ENCODE measurements at regions not wholly inside any gene's neighbourhood (a gene's known extent, or its start where the extent isn't known, plus 50 kb on each side); places are given as distances from the start of the nearest gene placed in this dataset.

DNA sequence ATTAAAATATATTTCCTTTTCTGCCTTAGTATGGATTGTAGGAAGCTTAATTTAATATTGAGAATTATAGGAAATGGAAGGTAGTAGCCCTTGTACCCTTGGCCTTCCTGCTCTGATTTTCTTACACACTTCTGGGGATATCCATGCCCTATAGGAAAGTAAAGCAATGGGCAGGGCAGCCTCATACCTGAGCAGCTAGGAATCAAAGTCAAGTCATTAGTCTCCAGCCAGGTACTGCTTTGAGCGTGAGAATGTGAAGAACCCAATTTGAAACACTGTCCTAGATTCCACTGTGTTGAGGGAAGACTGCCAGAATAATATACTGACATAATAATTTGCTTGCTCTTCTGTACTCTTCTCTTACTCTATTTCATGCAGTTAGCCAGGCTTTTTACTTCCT, 51.0 kb upstream of the L3MBTL3 start:
- no peak for DNase-seq

DNA sequence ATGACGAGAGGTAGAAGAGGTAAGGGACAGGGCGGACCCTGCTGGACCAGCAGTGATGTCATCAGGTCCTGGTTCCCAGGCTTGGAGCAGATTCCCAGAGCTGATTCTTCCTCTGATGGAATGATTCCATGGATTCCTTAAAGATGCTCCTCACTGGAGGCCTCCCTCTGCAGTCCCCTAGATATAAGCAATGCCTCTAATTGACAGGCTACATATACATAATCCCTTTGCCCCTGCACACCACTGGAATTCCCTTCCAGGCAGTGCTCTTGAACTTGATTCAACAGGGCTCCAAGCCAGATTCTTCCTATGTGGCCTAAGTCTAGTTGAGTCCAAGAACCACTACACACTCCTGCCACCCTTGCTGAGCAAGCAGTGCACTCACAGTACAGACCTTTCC, 52.3 kb upstream of the L3MBTL3 start:
- DNase-seq, result no peak

DNA sequence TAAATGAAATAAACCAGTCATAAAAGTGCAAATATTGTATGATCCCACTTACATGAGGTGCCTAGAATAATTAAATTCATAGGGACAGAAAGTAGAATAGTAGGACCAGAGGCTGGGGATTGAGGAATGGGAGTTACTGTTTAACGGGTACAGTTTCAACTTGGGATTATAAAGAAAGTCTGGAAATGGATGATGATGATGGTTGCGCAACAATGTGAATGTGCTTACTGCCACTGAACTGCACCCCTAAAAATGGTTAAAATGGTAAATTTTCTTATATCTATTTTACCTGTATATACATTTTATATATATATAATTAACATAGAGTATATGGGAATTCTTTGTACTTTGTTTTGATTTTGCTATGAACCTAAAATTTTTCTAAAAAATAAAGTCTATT, 53.3 kb upstream of the L3MBTL3 start:
- DNase-seq, result no peak

DNA sequence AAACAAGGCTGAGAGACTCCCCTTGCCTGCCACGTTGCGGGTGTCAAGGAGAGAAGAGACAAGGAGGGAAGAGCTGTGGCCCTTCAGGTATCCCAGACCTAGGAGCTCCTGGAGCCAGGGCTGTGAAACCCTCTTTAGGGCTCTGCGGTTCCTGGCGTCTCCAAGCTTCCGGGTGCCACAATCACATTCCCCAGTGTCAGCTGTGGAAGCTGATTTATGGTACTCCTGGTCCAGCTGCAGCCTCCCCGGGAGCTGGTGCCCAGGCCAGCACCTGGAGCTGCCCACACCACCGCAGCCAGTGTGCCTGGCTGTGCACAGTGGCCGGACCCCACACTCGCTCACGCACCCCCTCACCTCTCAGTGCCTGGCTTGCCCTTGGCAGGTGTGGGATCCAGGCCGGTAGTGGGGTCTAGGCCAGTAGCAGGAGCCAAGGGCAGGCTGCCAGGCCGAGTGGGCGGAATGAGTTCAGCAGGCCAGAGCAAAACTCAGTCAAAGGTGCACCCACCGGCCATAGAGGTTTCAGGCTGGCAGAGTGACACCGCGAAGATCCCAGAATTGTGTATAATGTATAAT, 58.9 kb upstream of the L3MBTL3 start:
- no peak for DNase-seq

DNA sequence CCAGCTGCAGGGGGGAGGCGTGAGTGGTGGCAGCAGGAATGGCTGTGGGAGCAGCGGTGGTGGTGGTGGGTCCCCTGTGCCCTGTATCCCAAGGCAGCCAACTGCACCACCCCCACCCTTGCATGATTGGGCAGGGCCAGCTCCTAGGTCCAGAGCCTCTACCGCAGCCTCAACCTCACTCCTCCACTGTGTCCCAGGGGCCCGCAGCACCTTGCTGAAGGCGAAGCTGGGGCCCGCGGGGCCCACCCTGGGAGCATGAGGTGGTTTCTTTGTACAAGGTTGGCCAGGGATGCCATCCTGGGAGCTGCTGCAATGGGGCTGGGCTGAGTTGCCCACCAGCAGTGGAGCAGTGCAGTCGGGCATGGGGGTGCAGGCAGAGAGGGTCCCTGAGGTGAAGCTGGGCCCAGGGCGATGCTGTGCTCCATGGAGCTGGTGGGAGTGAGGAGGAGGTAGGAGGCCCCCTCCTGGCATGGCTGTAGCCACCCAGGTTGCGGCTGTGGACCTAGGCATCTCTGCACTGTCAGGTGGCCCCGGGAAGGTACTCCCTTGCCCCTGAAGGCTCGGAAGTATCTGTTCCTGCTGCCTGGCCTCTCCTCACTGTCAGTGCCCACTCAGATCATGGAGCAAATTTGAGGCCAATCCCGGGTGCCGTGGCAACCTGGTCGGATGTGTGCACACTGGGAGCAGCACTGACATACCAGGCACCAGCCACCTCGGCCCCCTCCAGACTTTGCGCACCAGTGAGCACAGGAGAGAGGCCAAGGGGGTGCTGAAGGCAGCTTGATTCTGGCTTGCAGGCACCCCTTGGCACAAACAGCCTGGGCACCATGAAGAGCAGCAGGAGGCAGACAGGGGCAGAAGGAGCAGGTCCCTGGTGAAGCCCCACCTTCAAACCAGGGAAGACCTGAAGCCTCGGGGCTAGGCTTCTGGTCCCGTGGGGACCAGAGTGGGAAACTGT, 60.2 kb upstream of the L3MBTL3 start:
- DNase-seq, result no peak

DNA sequence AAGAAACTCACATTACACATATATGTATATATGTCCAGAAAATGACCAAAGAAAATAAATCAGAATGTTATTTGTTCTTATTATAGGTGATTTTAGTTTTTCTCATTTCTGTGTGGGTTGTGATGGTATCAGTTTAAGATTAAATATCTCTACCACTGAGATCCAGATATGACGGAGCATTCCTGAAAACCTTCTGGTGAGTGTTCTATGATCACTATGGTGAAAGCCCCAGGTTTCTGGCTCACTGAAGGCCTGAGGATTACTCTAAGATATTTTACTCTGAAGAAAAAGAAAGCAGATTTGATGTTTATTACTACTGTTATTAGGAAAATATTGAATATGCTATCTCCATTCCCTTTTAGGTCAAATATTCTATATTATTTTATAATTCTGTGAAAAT, 62.8 kb upstream of the L3MBTL3 start:
- no peak for DNase-seq

DNA sequence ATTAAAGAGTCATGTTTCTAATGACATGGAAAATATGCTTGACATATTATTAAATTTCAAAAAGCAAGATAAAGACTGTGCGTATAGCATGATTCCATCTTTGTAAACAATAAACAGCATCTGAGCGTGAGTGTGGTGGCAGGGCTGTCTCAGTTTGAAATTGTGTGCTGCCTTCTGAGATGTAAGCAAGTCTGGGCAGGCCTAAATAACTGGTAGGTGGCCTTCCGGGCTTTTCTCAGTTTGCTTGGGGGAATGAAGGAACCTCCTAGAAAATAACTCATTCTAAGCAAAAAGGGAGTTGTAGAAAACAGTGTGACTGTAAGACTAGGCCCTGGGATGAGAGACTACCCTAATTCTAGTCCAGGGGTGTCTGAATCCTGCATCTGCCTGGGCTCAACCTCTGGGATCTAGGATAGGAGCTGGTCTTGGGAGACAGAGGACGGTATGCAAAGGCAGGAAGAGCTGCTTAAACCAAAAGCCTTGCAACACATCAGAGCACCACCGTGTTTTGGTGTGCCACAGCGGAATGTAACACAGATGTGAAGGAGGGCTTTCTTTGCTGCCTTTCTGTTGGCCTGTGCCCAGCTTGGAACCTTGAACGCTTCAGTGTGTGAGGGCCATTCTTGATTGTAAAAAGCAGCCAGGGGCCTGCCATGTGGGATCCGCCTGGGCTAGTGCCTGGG, 63.5 kb upstream of the L3MBTL3 start:
- no peak for DNase-seq

DNA sequence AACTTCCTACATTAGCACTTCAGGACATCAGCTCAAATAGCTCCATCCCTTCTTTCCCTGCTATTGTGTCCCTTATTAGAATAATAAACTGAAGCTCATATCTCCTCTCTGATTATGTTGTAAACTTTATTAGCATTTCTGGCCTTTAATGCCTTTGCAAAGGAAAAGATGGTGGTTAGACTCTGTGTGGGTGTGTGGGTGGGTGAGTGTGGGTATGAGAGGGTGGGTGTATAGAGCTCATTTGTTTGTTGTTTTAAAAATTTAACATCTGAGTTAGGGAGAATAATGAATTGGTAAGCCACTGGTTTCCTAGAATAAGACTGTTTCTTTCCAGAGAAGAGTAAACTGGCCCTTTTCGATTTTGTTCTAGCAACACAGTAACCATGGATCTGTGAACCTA, 70.6 kb upstream of the L3MBTL3 start:
- DNase-seq, result no peak

DNA sequence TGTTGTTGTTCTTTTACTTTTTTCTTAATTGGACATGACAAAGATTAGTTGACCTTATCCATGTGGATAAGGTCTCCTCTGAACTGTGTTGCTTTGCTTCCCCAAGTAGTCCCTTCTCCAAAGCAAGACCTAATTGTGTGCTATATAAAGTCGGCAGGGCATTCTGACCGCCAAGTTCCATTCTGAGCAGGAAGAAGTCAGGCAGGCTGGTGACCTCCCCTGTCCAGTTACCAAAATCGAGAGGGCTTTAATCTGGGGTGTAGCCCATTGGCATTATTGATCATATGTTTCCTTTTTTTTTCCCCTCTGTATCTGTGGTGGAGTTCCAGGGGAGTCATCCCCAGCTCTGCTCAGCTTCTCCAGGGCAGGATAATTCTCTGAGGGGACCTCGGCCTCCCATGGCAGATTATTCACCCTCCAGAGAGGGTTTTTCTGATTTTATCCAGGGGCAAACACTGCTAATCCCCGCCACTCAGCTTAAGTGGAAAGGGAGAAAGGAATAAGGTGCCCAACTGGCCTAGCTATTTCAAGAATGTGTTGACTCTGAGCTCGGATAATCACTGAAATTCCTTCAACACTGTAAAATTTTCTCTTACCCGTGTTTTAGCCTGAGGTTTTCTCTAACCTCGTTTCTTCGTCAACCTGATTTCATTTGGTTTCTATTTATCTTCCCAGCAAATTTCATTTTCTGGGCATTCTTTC, 71.8 kb upstream of the L3MBTL3 start:
- no peak for DNase-seq

DNA sequence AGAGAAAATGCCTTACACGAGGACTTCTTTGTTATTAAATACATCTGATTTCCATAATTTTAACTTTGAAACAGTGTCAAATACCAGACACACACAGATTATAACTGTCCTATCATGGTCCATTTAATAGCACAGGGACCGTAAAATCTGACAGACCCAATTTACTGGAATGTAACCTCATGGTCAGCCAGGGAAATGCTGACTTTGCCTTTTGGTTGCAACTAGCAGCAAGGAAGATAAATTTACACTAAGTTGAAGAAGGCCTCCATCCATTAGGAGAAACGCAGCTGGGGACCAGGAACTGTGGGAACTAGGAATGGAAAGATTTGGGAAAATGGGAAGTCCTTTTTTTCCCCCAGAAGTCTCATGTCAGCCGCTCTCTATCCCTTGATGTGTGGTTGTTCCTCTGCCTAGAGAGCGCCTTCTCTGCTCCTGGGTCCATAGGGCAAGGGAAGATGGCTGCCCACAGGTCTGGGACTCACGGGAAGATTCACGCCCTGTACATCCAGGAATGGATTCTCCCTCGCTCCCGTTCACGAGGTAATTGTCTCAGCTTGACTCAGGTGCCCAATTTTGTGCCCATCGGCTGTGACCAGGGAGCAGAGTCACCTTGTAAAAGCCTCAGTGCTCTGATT, 74.6 kb upstream of the L3MBTL3 start:
- no peak for DNase-seq

DNA sequence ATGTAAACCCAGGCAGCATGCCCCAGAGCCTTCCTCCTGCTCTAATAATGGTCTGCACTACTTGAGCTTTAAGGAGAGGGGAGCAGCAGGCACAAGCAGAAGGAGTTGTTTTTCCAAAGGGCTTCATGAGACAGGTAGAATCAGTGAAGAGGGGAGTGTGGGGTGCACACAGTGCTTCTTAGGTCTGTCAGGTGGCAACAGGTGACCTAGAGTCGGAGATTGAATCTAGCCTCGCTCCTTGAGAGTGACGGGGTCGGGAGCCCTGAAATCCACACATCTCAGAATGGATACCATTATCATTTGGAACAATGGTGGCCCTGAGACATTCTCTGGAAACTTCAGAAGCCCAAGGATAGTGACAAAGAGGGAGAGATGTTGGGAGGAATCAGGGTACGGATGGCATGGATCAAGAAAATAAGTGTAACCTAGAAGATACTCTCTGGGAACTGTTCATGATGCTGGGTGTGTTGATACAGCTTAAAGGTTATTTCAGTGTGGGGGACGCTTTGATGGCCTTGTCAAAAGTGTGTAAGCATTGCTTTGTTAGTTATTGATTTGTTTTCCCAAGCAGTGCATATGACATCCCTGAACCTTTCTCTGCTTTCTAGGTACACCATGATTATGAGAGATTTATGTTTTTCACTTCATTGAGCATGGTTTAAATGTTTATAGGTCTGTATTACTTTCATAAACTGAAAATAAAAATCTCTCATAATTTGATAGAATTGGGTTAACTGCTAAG, 77.8 kb upstream of the L3MBTL3 start:
- DNase-seq, result no peak

DNA sequence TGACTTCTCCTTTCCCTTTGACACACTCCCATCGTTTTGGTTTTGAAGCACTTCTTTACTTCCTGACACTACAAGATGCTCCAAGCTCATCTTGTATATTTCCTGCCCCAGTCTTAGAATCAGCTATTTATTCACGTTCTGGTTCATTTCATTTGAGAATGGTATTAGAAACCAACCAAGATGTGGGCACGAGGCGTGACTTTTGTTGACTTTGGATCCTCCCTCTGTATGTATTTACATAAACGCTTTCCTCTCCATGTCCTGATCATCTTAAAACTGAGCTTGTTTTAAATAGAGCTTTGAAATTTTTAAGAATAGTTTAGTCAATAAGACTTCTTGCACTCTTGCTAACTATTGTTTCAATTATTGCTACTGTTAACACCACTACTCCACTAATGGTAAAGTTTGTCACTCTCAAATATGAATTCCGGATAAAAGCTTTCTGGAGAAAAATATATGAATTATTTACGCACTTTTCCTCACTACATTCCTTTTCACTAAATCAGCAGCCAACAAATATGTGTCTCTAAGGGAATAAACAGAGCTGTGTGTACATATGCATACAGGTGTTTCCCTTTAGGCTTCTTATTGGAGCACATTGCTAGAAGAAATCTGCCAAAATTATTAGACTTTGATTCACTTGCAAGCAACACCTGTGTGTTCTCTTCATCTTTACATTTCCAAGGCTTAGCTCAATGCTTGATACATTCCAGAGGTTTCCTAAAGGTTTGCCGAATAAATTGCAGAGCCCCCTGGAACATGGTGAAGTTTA, 77.3 kb upstream of the TMEM244 start:
- no peak for DNase-seq

DNA sequence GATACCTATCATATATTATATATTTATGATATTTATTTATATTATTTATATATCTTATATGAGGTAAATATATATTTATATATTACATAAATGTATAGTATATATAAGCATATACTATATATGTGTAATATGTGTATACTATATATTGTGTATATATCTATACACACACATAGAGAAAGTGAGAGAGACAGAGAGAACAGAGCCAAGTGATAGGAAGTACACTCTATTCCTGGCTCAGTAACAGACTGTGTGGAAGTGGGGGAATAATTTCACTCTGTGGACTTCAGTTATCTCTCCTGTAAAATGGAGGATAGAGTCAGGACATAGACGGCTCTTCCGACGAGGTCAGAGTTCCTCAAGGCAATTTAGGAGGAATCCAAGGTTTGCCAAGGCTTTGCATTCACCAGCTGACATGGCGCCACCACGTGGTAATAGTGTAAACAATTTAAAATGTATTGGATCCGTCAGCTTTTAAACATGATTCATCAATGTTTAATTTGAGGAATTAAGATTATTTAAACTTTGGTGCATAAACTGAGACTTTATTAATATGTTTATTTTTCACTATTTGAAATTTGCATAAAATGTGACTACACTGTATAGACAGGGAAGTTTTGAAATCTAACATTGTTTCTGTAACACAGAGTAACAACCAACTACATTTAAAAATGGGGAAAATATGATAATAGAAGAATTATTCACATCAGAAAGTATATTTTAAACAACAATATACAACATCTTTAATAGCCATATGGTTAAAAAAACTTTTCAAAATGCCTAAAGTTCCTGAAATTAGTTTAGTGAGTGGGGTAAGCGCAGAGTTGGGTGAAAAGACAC, 75.4 kb upstream of the TMEM244 start:
- peak; percentile 60 for DNase-seq

DNA sequence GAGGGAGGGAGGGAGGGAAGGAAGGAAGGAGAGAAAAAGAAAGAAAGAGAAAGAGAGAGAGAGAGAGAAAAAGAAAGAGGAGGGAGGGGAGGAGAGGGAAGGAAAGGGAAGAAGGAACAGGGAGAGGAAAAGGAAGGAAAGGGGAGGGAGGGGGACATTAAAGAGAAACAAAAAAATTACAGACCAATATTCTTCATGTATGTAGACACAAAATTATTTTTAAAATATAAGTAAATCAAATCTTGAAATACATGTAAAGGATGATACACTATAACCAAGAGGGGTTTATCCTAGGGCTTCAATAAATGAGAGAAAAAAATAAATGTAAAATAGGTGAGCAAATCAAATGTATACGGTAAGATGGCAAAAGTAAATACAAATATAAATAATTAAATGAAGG, 71.2 kb upstream of the TMEM244 start:
- no peak for DNase-seq

DNA sequence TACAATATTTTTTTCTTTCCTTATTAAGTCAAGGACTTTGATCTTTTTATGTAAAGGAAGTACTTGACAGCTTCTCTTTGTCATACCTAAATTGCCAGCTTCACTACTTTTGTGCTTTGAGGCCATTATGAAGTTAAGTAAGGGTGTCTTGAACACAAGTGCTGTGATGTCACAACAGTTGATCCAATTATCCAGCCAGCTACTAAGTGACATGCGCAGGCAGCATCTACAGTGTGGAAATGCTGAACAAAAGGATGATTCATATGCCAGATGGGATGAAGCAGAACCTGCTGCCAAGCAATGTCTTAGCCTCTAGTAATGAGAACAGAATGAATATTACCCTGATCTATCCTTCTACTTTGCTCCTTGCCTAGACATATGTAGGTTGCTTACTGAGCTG, 68.3 kb upstream of the TMEM244 start:
- peak; percentile 14 for DNase-seq

DNA sequence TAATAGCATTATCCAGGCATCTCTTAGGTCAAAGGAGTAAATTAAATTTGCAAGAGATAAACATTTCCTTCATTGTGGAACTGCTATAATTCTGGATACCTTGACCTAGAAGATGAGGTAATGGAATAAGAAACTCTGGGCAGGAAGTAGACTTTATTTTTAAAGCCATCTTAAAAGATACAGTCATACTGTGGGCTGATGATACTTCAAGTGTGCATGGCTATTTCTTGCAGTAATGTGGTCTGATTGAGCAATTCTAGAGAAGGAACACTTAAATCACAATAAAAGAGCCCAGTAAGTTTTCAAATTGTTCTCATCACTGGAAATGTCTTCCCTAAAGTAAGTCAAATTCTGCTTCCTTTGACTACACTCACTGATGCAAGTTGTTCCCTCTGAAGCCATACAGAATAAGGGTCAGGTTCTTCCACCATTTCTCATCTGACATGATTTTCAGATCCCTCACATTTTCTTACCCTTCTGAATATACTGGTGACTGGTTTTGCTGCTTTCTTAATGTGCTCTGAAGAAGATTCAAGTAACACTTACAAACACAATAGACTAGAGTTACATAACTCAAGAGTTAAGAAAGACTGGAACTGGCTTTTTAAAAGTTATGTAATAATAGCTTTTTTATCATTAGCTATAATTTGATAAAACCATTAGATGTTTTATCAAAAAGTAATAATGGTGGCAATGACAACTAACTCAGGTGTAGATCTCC, 62.6 kb upstream of the TMEM244 start:
- no peak for DNase-seq

DNA sequence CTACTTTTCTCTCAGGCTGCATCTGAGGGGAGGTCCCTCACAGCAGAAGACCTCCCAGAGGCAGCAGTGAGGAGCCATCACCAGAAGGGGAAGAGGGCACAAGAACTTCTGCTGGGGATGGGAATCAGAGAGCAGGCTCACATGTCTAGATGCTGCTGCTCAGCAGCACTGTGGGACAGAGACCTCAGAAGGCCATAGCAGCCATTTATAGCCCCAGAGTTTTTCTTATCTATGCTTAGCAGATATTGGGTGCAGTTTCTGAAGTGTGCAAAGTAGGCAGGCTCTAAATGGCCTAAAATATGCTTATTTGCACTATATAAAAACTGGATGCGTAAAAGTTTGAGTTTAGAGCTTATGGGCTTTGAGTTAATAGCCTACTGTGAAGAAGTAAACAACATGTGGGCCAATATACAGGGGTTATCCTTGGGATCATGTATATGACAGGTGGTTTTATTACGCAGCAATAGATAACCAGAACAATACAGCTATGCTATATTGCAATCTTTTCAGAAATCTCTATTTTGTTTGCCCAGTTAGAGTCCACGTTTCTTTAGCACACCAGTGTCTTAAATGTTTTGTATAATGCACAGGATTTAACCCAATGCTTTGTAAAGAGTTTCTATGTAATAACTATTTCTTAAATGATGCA, 60.2 kb upstream of the TMEM244 start:
- no peak for DNase-seq

DNA sequence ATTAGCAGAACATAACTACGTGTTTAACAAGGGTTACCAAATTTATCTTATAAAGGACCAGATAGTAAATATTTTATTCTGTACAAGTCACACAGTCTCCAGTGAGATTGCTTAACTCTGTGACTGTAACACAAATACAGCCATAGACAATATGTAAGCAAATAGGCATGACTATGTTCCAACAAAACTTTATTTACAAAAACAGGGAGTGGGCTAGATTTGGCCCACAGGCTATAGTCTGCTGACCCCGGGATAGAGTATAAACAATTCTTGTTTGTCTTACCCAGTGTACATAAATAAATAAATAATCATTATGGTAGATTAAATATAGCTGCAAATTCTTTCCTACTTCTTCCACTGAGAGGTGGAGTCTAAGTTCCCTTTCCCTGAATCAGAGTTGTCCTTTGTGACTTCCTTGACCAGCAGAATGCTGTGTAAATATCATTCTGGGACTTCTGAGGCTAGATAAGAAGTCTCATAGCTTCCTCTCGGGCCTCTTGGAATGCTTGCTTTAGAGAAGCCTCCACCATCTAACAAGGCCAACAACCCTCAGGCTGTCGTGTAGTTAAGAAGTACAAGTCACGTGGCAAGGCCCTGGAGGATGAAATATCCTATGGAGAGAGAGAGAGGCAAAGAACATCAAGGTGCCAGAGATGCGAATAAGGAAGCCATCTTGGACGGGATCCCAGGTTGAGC, 59.1 kb upstream of the TMEM244 start:
- no peak for DNase-seq

DNA sequence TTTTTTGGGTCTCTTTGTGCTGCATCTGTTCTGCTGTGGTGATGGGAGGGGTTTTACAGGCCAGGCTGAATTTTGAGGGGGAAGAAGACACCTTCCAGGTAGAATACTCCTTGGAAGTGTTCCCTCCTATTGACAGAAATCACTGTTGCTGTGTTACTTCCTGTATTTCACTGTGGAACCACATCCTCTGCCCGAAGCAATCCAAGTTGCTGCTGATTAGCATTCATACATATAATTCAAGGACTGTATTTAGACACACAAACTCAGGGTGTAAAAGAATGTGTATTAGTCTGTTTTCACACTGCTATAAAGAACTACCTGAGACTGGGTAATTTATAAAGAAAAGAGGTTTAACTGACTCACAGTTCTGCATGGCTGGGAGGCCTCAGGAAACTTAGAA, 50.6 kb upstream of the TMEM244 start:
- DNase-seq, result no peak
